ENCODE measurements at regions not wholly inside any gene's neighbourhood (a gene's known extent, or its start where the extent isn't known, plus 50 kb on each side); places are given as distances from the start of the nearest gene placed in this dataset.

DNA sequence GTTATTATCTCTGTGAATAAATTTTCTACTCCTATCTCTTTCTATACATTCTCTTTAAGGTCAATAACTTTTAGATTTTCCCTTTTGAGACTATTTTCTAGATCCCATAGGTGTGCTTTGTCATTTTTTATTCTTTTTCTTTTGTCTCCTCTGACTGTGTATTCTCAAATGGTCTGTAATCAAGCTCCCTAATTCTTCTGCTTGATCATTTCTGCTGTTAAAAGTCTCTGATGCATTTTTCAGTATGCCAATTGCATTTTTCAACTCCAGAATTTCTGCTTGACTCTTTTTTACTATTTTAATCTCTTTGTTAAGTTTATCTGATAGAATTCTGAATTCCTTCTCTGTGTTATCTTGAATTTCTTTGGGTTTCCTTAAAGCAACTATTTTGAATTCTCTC, 78.2 kb downstream of the THNSL1 start:
- TF ChIP-seq POLR2A (IDR thresholded peaks at IDR 0.05; ENCODE audit: extremely low read depth, insufficient read length), result no peak
- TF ChIP-seq, protein P1, sequence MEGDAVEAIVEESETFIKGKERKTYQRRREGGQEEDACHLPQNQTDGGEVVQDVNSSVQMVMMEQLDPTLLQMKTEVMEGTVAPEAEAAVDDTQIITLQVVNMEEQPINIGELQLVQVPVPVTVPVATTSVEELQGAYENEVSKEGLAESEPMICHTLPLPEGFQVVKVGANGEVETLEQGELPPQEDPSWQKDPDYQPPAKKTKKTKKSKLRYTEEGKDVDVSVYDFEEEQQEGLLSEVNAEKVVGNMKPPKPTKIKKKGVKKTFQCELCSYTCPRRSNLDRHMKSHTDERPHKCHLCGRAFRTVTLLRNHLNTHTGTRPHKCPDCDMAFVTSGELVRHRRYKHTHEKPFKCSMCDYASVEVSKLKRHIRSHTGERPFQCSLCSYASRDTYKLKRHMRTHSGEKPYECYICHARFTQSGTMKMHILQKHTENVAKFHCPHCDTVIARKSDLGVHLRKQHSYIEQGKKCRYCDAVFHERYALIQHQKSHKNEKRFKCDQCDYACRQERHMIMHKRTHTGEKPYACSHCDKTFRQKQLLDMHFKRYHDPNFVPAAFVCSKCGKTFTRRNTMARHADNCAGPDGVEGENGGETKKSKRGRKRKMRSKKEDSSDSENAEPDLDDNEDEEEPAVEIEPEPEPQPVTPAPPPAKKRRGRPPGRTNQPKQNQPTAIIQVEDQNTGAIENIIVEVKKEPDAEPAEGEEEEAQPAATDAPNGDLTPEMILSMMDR (IDR thresholded peaks at IDR 0.05; ENCODE audit: low read depth, low read length), result no peak
